Renal cortex interstitium (tissue), 11 donors: ENCODE measurements at regions not wholly inside any gene's neighbourhood (a gene's known extent, or its start where the extent isn't known, plus 50 kb on each side); places are given as distances from the start of the nearest gene placed in this dataset.

Experiments
- DNase-seq, 11 donors: peaks; one replicate each; pipeline ENCODE4 v3.0.0-alpha.2; 2013; ENCODE audit warnings: low read depth in 9 of 11, low spot score in 4 of 11; ENCODE audit errors: extremely low read depth in 1 of 11

GRCh38 chr17:36723459-36724025 lies 122.2 kb downstream of the MRM1 start:
- no peak for DNase-seq

GRCh38 chr17:36726199-36726598 lies 124.8 kb downstream of the MRM1 start:
- DNase-seq, result no peak

- no peak for DNase-seq
These were observed 125.7 kb downstream of the MRM1 start for GRCh38 chr17:36727052-36727451.

- DNase-seq, result no peak
These were observed 126.2 kb downstream of the MRM1 start for GRCh38 chr17:36727577-36727976.

GRCh38 chr17:36728030-36728991 lies 126.9 kb downstream of the MRM1 start:
- no peak for DNase-seq

GRCh38 chr17:36730095-36730808 lies 128.9 kb downstream of the MRM1 start:
- no peak for DNase-seq

- no peak for DNase-seq
These were observed 129.6 kb downstream of the MRM1 start for GRCh38 chr17:36730857-36731490.

GRCh38 chr17:36731811-36732210 lies 130.4 kb downstream of the MRM1 start:
- DNase-seq, result no peak

- no peak for DNase-seq
These were observed 131.0 kb downstream of the MRM1 start for GRCh38 chr17:36732351-36732750.

- no peak for DNase-seq
These were observed 135.1 kb downstream of the MRM1 start for GRCh38 chr17:36736201-36737156.

GRCh38 chr17:36739208-36739607 lies 137.8 kb downstream of the MRM1 start:
- no peak for DNase-seq

GRCh38 chr17:36740157-36740556 lies 138.8 kb downstream of the MRM1 start:
- no peak for DNase-seq

- no peak for DNase-seq
These were observed 139.9 kb downstream of the MRM1 start for GRCh38 chr17:36741019-36741902.

- no peak for DNase-seq
These were observed 141.1 kb downstream of the MRM1 start for GRCh38 chr17:36742267-36743000.

- peak in 1 of 11 donors; percentile 46 for DNase-seq
These were observed 141.7 kb downstream of the MRM1 start for GRCh38 chr17:36743130-36743529.

- DNase-seq, result no peak
These were observed 145.1 kb downstream of the MRM1 start for GRCh38 chr17:36746381-36747053.
